ENCODE measurements at regions not wholly inside any gene's neighbourhood (a gene's known extent, or its start where the extent isn't known, plus 50 kb on each side); places are given as distances from the start of the nearest gene placed in this dataset.

DNA sequence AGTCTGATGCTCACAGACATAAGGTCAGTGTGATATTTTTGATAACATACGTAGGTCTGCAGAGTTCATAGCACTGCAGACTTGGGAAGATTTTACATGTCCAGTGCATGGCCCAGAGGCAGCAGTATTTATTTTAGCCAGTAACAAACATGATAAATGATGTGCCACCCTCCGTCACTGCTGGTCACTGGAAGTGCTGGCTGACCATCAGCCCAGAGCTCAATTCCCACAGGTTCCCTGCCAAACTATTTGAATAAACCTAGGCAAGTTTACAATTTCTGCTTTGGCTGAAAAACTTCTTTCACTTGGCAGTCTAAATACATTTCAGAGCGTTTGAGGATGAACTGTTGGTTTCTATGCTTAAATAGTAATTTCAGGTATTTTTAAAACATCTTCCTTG is 135.5 kb upstream of the EDNRB start:
- Histone ChIP-seq H3K79me2 (ENCODE audit: low read length) (no peaks in the 10 kb centered on the region), H3K4me2 (ENCODE audit: low read length) (no peak overlapping the region), H3K27ac (ENCODE audit: low read length) (no peak overlapping the region), H3K9ac (ENCODE audit: low read length) (no peak overlapping the region), H3K4me1 (ENCODE audit: insufficient read depth, low read length) (no peaks in the 10 kb centered on the region), H2AFZ (ENCODE audit: low read length) (no peak overlapping the region), H3K9me3 (ENCODE audit: low read length) (no peaks in the 10 kb centered on the region), H3K27me3 (ENCODE audit: low read length) (no peaks in the 10 kb centered on the region), H4K20me1 (ENCODE audit: low read length) (no peaks in the 10 kb centered on the region), H3K4me3 (ENCODE audit: low read length) (no peak overlapping the region), H3K9me2 (replicated peaks; ENCODE audit: low read length) (no peaks in the 10 kb centered on the region), H3K36me3 (ENCODE audit: low read depth, low read length) (no peaks in the 10 kb centered on the region), H3F3A (ENCODE audit: low read length, unreplicated experiment) (no peaks in the 10 kb centered on the region)
- ATAC-seq (no peak), DNase-seq (no peak)
- CTCF ChIA-PET = no interaction called here
- intact Hi-C loops (cut with micrococcal nuclease) = no loop called here
- TF ChIP-seq, protein P1, sequence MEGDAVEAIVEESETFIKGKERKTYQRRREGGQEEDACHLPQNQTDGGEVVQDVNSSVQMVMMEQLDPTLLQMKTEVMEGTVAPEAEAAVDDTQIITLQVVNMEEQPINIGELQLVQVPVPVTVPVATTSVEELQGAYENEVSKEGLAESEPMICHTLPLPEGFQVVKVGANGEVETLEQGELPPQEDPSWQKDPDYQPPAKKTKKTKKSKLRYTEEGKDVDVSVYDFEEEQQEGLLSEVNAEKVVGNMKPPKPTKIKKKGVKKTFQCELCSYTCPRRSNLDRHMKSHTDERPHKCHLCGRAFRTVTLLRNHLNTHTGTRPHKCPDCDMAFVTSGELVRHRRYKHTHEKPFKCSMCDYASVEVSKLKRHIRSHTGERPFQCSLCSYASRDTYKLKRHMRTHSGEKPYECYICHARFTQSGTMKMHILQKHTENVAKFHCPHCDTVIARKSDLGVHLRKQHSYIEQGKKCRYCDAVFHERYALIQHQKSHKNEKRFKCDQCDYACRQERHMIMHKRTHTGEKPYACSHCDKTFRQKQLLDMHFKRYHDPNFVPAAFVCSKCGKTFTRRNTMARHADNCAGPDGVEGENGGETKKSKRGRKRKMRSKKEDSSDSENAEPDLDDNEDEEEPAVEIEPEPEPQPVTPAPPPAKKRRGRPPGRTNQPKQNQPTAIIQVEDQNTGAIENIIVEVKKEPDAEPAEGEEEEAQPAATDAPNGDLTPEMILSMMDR (conservative IDR thresholded peaks at IDR 0.05; ENCODE audit: low read depth, low read length) = no peak
- no peak for TF ChIP-seq EZH2phosphoT487 (IDR thresholded peaks at IDR 0.05; ENCODE audit: borderline replicate concordance, low read length)
- no peak for TF ChIP-seq EZH2 (IDR thresholded peaks at IDR 0.05; ENCODE audit: low read length, unreplicated experiment)
- no TSS peak for BruUV-seq (replicated peaks)
- POLR2A ChIA-PET (ENCODE audit: unreplicated experiment) = no interaction called here

DNA sequence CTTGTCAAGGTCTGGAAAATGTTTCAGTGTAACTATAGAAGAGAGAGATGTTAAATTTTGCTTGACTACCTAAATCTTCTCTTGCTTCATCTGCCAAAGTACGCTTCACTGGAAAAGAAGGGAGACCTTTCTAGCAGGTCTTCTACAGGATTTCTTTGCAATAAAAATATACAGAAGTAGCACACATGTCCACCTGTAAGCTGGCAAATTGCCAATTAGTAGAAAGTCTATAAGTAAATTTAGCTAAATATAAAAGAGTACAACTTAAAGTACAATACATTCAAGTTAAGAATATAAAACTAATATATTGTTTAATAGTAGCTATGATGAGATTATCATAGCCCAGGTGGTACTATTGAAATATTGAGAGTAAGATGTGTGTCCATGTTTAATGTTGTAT is 128.5 kb upstream of the EDNRB start:
- ChIA-PET CTCF (no interaction called here), POLR2A (ENCODE audit: unreplicated experiment) (no interaction called here)
- no peaks in the 10 kb centered on the region for H4K20me1 ChIP-seq (ENCODE audit: low read length)
- H3K27ac ChIP-seq (ENCODE audit: low read length) = no peak overlapping the region
- no peaks in the 10 kb centered on the region for H3F3A ChIP-seq (ENCODE audit: low read length, unreplicated experiment)
- no peaks in the 10 kb centered on the region for H3K27me3 ChIP-seq (ENCODE audit: low read length)
- TF ChIP-seq EZH2 (IDR thresholded peaks at IDR 0.05; ENCODE audit: low read length, unreplicated experiment) = no peak
- no peak for TF ChIP-seq EZH2phosphoT487 (IDR thresholded peaks at IDR 0.05; ENCODE audit: borderline replicate concordance, low read length)
- TF ChIP-seq, protein P1 (conservative IDR thresholded peaks at IDR 0.05; ENCODE audit: low read depth, low read length) = no peak
- no peaks in the 10 kb centered on the region for H3K4me1 ChIP-seq (ENCODE audit: insufficient read depth, low read length)
- ATAC-seq (no peak), DNase-seq (no peak)
- no peak overlapping the region for H3K4me2 ChIP-seq (ENCODE audit: low read length)
- H3K9me3 ChIP-seq (ENCODE audit: low read length) = no peaks in the 10 kb centered on the region
- intact Hi-C loops (cut with micrococcal nuclease) = loop anchor here (10.0 kb wide), 1 partner anchor 152 kb away; no protein-coding TSS in a partner anchor
- H3K36me3 ChIP-seq (ENCODE audit: low read depth, low read length) = no peaks in the 10 kb centered on the region
- BruUV-seq (replicated peaks) = no TSS peak
- no peaks in the 10 kb centered on the region for H3K79me2 ChIP-seq (ENCODE audit: low read length)
- H3K9ac ChIP-seq (ENCODE audit: low read length) = no peak overlapping the region
- H3K4me3 ChIP-seq (ENCODE audit: low read length) = no peak overlapping the region
- no peaks in the 10 kb centered on the region for H3K9me2 ChIP-seq (replicated peaks; ENCODE audit: low read length)
- H2AFZ ChIP-seq (ENCODE audit: low read length) = no peak overlapping the region

DNA sequence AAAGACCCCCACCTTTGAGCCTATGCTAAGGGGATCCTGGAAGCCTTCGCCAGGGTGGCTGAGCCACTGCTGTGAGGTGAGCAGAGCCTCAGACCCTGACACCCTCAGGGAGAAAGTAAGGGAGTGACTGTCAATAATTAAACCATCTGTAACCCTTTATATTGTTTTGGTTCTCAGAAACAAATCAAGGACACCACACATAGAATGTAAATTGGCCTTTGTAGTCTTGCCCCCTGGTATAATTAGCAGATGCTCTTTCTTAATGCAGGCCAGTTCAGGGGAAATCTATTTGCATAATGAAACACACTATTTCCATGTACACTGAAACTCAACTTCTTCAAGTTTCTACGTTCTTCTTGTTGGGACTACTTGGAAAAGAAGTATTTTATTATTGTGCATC is 127.7 kb upstream of the EDNRB start:
- H4K20me1 ChIP-seq (ENCODE audit: low read length) = no peaks in the 10 kb centered on the region
- POLR2A ChIA-PET (ENCODE audit: unreplicated experiment) = no interaction called here
- no peak overlapping the region for H3K4me2 ChIP-seq (ENCODE audit: low read length)
- TF ChIP-seq EZH2phosphoT487 (IDR thresholded peaks at IDR 0.05; ENCODE audit: borderline replicate concordance, low read length) (no peak), EZH2 (IDR thresholded peaks at IDR 0.05; ENCODE audit: low read length, unreplicated experiment) (no peak)
- TF ChIP-seq, protein P1 (conservative IDR thresholded peaks at IDR 0.05; ENCODE audit: low read depth, low read length) = no peak
- H3K9me2 ChIP-seq (replicated peaks; ENCODE audit: low read length) = no peaks in the 10 kb centered on the region
- H3K36me3 ChIP-seq (ENCODE audit: low read depth, low read length) = no peaks in the 10 kb centered on the region
- no peak overlapping the region for H3K27ac ChIP-seq (ENCODE audit: low read length)
- H3K9ac ChIP-seq (ENCODE audit: low read length) = no peak overlapping the region
- no peaks in the 10 kb centered on the region for H3K27me3 ChIP-seq (ENCODE audit: low read length)
- no TSS peak for BruUV-seq (replicated peaks)
- H3K9me3 ChIP-seq (ENCODE audit: low read length) = no peaks in the 10 kb centered on the region
- H2AFZ ChIP-seq (ENCODE audit: low read length) = no peak overlapping the region
- H3K79me2 ChIP-seq (ENCODE audit: low read length) = no peaks in the 10 kb centered on the region
- no peaks in the 10 kb centered on the region for H3F3A ChIP-seq (ENCODE audit: low read length, unreplicated experiment)
- ATAC-seq = no peak
- CTCF ChIA-PET = no interaction called here
- H3K4me1 ChIP-seq (ENCODE audit: insufficient read depth, low read length) = no peaks in the 10 kb centered on the region
- no peak for DNase-seq
- intact Hi-C loops (cut with micrococcal nuclease) = loop anchor here (1.0 to 10.0 kb wide), 2 partner anchors 22 to 152 kb away; no protein-coding TSS in a partner anchor
- no peak overlapping the region for H3K4me3 ChIP-seq (ENCODE audit: low read length)
